IMR-90 (cell line): ENCODE measurements at regions not wholly inside any gene's neighbourhood (a gene's known extent, or its start where the extent isn't known, plus 50 kb on each side); places are given as distances from the start of the nearest gene placed in this dataset.

ENCODE experiments used
- BHLHE40 ChIP-seq: fragments of 150-350 bp; IDR thresholded peaks from 2 replicates; pipeline ENCODE4 v1.6.1; 2016; ENCODE audit warnings: mild to moderate bottlenecking, low read depth, low read length
- CEBPB ChIP-seq: IDR thresholded peaks from 2 replicates; pipeline ENCODE4 v1.6.1; 2012; ENCODE audit warnings: low read depth, low read length, improper control_type of control experiment
- MAFK ChIP-seq: IDR thresholded peaks from 2 replicates; pipeline ENCODE4 v1.6.1; 2012; ENCODE audit warnings: low read depth, low read length, improper control_type of control experiment
- MXI1 ChIP-seq: IDR thresholded peaks from 2 replicates; pipeline ENCODE4 v1.6.1; 2012; ENCODE audit warnings: low read depth, mild to moderate bottlenecking, low read length, moderate library complexity, borderline replicate concordance
- POLR2A ChIP-seq: IDR thresholded peaks from 2 replicates; pipeline ENCODE4 v1.6.1; 2012; ENCODE audit warnings: mild to moderate bottlenecking, low read depth, low read length
- RAD21 ChIP-seq: IDR thresholded peaks from 2 replicates; pipeline ENCODE4 v1.6.1; 2012; ENCODE audit warnings: low read length, improper control_type of control experiment
- USF2 ChIP-seq: fragments of 150-350 bp; IDR thresholded peaks from 2 replicates; pipeline ENCODE4 v1.6.1; 2017; ENCODE audit warnings: mild to moderate bottlenecking, antibody characterized with exemption, low read length, low read depth
- TF ChIP-seq, protein P1 (sequence below): conservative IDR thresholded peaks from 2 replicates; pipeline ENCODE4 v1.5.1; 2012; ENCODE audit warnings: mild to moderate bottlenecking, low read depth, low read length, improper control_type of control experiment

DNA sequence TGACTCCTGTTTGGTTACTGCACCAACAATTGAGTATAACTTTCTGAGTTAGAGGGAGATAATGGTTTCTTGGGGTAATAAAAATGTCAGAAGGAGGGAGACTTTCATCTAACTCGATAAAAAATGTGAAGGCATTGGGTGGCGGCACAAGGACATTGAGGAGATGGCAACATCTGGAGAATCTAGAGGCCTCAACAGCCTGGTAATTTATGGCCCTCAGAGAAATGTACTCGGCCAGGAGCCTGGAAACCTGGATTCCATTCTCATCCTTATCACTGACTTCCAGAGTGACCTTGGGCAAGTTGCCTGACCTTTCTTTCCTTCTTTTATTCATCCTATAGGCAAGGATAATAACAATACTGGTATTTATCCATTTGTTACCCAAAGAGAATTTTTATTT is 173.5 kb upstream of the MEX3C start:
- TF ChIP-seq BHLHE40 (no peak), RAD21 (no peak), CEBPB (no peak), USF2 (no peak), POLR2A (no peak), MXI1 (no peak), MAFK (no peak)
- TF ChIP-seq, protein P1, sequence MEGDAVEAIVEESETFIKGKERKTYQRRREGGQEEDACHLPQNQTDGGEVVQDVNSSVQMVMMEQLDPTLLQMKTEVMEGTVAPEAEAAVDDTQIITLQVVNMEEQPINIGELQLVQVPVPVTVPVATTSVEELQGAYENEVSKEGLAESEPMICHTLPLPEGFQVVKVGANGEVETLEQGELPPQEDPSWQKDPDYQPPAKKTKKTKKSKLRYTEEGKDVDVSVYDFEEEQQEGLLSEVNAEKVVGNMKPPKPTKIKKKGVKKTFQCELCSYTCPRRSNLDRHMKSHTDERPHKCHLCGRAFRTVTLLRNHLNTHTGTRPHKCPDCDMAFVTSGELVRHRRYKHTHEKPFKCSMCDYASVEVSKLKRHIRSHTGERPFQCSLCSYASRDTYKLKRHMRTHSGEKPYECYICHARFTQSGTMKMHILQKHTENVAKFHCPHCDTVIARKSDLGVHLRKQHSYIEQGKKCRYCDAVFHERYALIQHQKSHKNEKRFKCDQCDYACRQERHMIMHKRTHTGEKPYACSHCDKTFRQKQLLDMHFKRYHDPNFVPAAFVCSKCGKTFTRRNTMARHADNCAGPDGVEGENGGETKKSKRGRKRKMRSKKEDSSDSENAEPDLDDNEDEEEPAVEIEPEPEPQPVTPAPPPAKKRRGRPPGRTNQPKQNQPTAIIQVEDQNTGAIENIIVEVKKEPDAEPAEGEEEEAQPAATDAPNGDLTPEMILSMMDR = no peak
